Activated CD4-positive, alpha-beta T cell treated with anti-CD3 and anti-CD28 coated beads, Interleukin-2, amount 50 U/mL, for 24 hours (primary cell): ENCODE measurements at regions not wholly inside any gene's neighbourhood (a gene's known extent, or its start where the extent isn't known, plus 50 kb on each side); places are given as distances from the start of the nearest gene placed in this dataset.

Experiments used
- DNase-seq, 2 donors: peaks; one replicate each; pipeline ENCODE4 v3.0.0-alpha.2; 2020; ENCODE audit warnings: low read depth in 1 of 2, low spot score in 1 of 2

GRCh38 chr12:124241776-124242528 is 52.9 kb upstream of the RFLNA start:
- no peak for DNase-seq

- no peak for DNase-seq
These were observed 52.3 kb upstream of the RFLNA start for GRCh38 chr12:124242529-124243065.

GRCh38 chr12:124243936-124244335 is 51.0 kb upstream of the RFLNA start:
- no peak for DNase-seq
